ENCODE measurements at regions not wholly inside any gene's neighbourhood (a gene's known extent, or its start where the extent isn't known, plus 50 kb on each side); places are given as distances from the start of the nearest gene placed in this dataset.

GRCh38 chr21:27412530-27412929, 445.6 kb upstream of the ADAMTS5 start:
- TF ChIP-seq NFIC (IDR thresholded peaks at IDR 0.05) (no peak), CEBPB (IDR thresholded peaks at IDR 0.05) (no peak), YY1 (IDR thresholded peaks at IDR 0.05; ENCODE audit: low read depth) (no peak), RAD21 (IDR thresholded peaks at IDR 0.05; ENCODE audit: low read depth) (no peak)

Measured in Ishikawa (cell line).